MM.1S (cell line): ENCODE measurements at regions not wholly inside any gene's neighbourhood (a gene's known extent, or its start where the extent isn't known, plus 50 kb on each side); places are given as distances from the start of the nearest gene placed in this dataset.

ENCODE experiments used
- DNase-seq: peaks from one replicate; pipeline ENCODE4 v3.0.0-alpha.2; 2015
- H2AFZ ChIP-seq: fragments of 300-600 bp; sonication (generic); 2 replicates; pipeline ENCODE4 v1.6.0; 2016; ENCODE audit warnings: antibody characterized with exemption, low read length
- H3F3A ChIP-seq: fragments of 300-600 bp; sonication (generic); 2 replicates; pipeline ENCODE4 v1.6.1; 2016; ENCODE audit warnings: mild to moderate bottlenecking, antibody characterized with exemption, low read length, moderate library complexity, mixed read lengths; ENCODE audit not compliant: insufficient read depth
- H3K27ac ChIP-seq: fragments of 300-600 bp; sonication (generic); 2 replicates; pipeline ENCODE4 v1.5.1; 2016; ENCODE audit warnings: mild to moderate bottlenecking, low read length
- H3K27me3 ChIP-seq: fragments of 300-600 bp; sonication (generic); replicated peaks from 2 replicates; pipeline ENCODE4 v1.6.0; 2016; ENCODE audit warnings: low read length; ENCODE audit not compliant: insufficient read depth
- H3K36me3 ChIP-seq: fragments of 300-600 bp; sonication (generic); replicated peaks from 2 replicates; pipeline ENCODE4 v1.6.1; 2016; ENCODE audit warnings: mild to moderate bottlenecking, low read length, mixed read lengths; ENCODE audit not compliant: insufficient read depth
- H3K4me1 ChIP-seq: fragments of 300-600 bp; sonication (generic); 2 replicates; pipeline ENCODE4 v1.6.1; 2016; ENCODE audit warnings: low read length, mixed read lengths
- H3K4me2 ChIP-seq: fragments of 300-600 bp; sonication (generic); 2 replicates; pipeline ENCODE4 v1.6.0; 2016; ENCODE audit warnings: low read depth, low read length
- H3K4me3 ChIP-seq: fragments of 300-600 bp; sonication (generic); 2 replicates; pipeline ENCODE4 v1.5.1; 2016; ENCODE audit warnings: low read length, mixed read lengths
- H3K79me2 ChIP-seq: fragments of 300-600 bp; sonication (generic); 2 replicates; pipeline ENCODE4 v1.6.1; 2016; ENCODE audit warnings: mixed run types, low read length, mixed read lengths
- H3K9ac ChIP-seq: fragments of 300-600 bp; sonication (generic); 2 replicates; pipeline ENCODE4 v1.6.1; 2016; ENCODE audit warnings: low read length, mixed read lengths
- H3K9me2 ChIP-seq: fragments of 300-600 bp; sonication (generic); replicated peaks from 2 replicates; pipeline ENCODE4 v1.6.1; 2016; ENCODE audit warnings: mild to moderate bottlenecking, low read length, mixed read lengths; ENCODE audit not compliant: insufficient read depth
- H3K9me3 ChIP-seq: fragments of 300-600 bp; sonication (generic); replicated peaks from 2 replicates; pipeline ENCODE4 v1.6.1; 2016; ENCODE audit warnings: mild to moderate bottlenecking, low read length, mixed read lengths; ENCODE audit not compliant: insufficient read depth
- H4K20me1 ChIP-seq: fragments of 300-600 bp; sonication (generic); 2 replicates; pipeline ENCODE4 v1.6.1; 2016; ENCODE audit warnings: mild to moderate bottlenecking, low read length, moderate library complexity, mixed read lengths; ENCODE audit not compliant: insufficient read depth
- CTCF ChIP-seq: fragments of 300-600 bp; sonication (generic); IDR thresholded peaks from 2 replicates; pipeline ENCODE4 v1.5.1; 2016; ENCODE audit warnings: antibody characterized with exemption, low read length, mixed read lengths
- EZH2 ChIP-seq: fragments of 300-600 bp; sonication (generic); optimal IDR thresholded peaks from 2 replicates; pipeline ENCODE3; 2017; ENCODE audit warnings: low read depth, mild to moderate bottlenecking, antibody characterized with exemption, low read length, mixed read lengths
- EZH2phosphoT487 ChIP-seq: fragments of 300-600 bp; sonication (generic); IDR thresholded peaks from 2 replicates; pipeline ENCODE4 v1.6.1; 2018; ENCODE audit warnings: antibody characterized with exemption, low read length

DNA sequence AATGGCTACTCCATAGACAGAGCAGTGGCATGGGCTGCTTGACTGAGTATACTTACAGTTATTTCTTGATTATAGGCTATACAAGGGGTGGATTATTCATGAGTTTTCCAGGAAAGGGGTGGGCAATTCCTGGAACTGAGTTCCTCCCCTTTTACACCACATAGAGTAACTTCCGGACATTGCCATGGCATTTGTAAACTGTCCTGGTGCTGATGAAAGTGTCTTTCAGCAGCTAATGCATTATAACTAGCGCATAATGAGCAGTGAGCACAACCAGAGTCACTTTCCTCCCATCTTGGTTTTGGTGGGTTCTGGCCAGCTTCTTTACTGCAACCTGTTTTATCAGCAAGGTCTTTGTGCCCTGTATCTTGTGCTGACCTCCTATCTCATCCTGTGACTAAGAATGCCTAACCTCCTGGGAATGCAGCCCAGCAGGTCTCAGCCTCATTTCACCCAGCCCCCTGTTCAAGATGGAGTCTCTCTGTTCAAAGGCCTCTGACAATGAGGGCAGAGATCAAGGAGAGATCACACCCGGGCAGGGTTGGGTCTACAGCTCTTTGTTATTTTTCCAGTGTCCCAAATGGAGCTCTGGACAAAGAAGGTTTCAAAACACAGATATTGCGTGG is 468.4 kb upstream of the PRKX start:
- DNase-seq = no peak
- no peak overlapping the region for H2AFZ ChIP-seq

GRCh38 chrX:4179031-4179430 is 465.6 kb upstream of the PRKX start:
- no peaks in the 10 kb centered on the region for H3K36me3 ChIP-seq
- H3K4me1 ChIP-seq = no peaks in the 10 kb centered on the region
- no peak for DNase-seq
- no peaks in the 10 kb centered on the region for H3K79me2 ChIP-seq
- H3F3A ChIP-seq = no peaks in the 10 kb centered on the region
- H3K9ac ChIP-seq = no peak overlapping the region
- no peaks in the 10 kb centered on the region for H3K9me3 ChIP-seq
- H3K4me3 ChIP-seq = no peak overlapping the region
- no peaks in the 10 kb centered on the region for H4K20me1 ChIP-seq
- H3K27ac ChIP-seq = no peak overlapping the region
- H3K4me2 ChIP-seq = no peak overlapping the region
- H2AFZ ChIP-seq = no peak overlapping the region
- TF ChIP-seq EZH2phosphoT487 (no peak), CTCF (no peak), EZH2 (no peak)
- no peaks in the 10 kb centered on the region for H3K27me3 ChIP-seq
- H3K9me2 ChIP-seq = no peaks in the 10 kb centered on the region

More for the DNA sequence above, 468.4 kb upstream of the PRKX start:
- Histone ChIP-seq H3K4me2 (no peak overlapping the region), H3K36me3 (no peaks in the 10 kb centered on the region), H3K27me3 (no peaks in the 10 kb centered on the region), H3K4me3 (no peak overlapping the region), H3K9me2 (no peaks in the 10 kb centered on the region), H3K4me1 (no peaks in the 10 kb centered on the region), H3F3A (no peaks in the 10 kb centered on the region), H3K27ac (no peak overlapping the region), H3K9ac (no peak overlapping the region), H3K9me3 (no peaks in the 10 kb centered on the region), H4K20me1 (no peaks in the 10 kb centered on the region), H3K79me2 (no peaks in the 10 kb centered on the region)
- TF ChIP-seq EZH2 (no peak), CTCF (no peak), EZH2phosphoT487 (no peak)

DNA sequence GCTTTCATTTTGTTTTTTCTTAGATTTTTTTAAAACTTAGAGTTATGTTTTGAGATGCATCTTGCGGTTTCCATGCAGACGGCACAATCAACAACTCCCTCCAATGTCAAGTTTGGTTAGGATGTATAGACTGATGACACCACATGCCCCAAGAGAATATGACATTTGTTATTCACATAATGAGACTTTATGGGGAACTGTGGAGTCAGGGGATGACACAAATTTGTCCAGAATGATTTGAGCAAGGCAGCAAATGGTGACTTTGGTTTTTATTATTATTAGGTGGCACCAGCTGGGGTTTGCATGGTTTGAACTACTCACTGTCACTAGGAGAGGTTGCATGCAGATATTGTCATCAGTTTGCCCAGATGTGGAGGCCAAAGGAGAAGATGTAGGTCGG is 461.8 kb upstream of the PRKX start:
- Histone ChIP-seq H3K79me2 (no peaks in the 10 kb centered on the region), H3K27me3 (no peaks in the 10 kb centered on the region), H3F3A (no peaks in the 10 kb centered on the region), H3K36me3 (no peaks in the 10 kb centered on the region), H3K27ac (no peak overlapping the region), H3K4me1 (no peaks in the 10 kb centered on the region), H4K20me1 (no peaks in the 10 kb centered on the region), H3K4me2 (no peak overlapping the region), H3K9me2 (no peaks in the 10 kb centered on the region), H3K9ac (no peak overlapping the region), H2AFZ (no peak overlapping the region), H3K4me3 (no peak overlapping the region), H3K9me3 (no peaks in the 10 kb centered on the region)
- DNase-seq = no peak
- no peak for TF ChIP-seq EZH2
- no peak for TF ChIP-seq CTCF
- no peak for TF ChIP-seq EZH2phosphoT487
